Gastrocnemius medialis (tissue), 4 donors: ENCODE measurements at regions not wholly inside any gene's neighbourhood (a gene's known extent, or its start where the extent isn't known, plus 50 kb on each side); places are given as distances from the start of the nearest gene placed in this dataset.

Source experiments
- POLR2A ChIP-seq, 2 donors: fragments of 450-650 bp; IDR thresholded peaks; one replicate each; pipeline ENCODE4 v1.6.1; 2017; ENCODE audit warnings: antibody characterized with exemption in 2 of 2, mild to moderate bottlenecking in 2 of 2, moderate library complexity in 2 of 2
- TF ChIP-seq, protein P1 (sequence below), 5 experiments: fragments of 450-650 bp in 3 of 5; fragments of 200-600 bp in 2 of 5; sonication (generic) in 2 of 5; IDR thresholded peaks in 4 of 5; conservative IDR thresholded peaks in 1 of 5; 1 replicate in 4 of 5; 2 replicates in 1 of 5; pipeline ENCODE4 v1.5.1; 2016 to 2019; ENCODE audit warnings: antibody characterized with exemption in 5 of 5, mild to moderate bottlenecking in 3 of 5, moderate library complexity in 3 of 5

GRCh38 chr12:75971253-75971652 lies 60.3 kb downstream of the PHLDA1 start:
- TF ChIP-seq, protein P1, sequence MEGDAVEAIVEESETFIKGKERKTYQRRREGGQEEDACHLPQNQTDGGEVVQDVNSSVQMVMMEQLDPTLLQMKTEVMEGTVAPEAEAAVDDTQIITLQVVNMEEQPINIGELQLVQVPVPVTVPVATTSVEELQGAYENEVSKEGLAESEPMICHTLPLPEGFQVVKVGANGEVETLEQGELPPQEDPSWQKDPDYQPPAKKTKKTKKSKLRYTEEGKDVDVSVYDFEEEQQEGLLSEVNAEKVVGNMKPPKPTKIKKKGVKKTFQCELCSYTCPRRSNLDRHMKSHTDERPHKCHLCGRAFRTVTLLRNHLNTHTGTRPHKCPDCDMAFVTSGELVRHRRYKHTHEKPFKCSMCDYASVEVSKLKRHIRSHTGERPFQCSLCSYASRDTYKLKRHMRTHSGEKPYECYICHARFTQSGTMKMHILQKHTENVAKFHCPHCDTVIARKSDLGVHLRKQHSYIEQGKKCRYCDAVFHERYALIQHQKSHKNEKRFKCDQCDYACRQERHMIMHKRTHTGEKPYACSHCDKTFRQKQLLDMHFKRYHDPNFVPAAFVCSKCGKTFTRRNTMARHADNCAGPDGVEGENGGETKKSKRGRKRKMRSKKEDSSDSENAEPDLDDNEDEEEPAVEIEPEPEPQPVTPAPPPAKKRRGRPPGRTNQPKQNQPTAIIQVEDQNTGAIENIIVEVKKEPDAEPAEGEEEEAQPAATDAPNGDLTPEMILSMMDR (IDR thresholded peaks at IDR 0.05 in 4 of 5, conservative IDR thresholded peaks at IDR 0.05 in 1 of 5): no peak
- TF ChIP-seq POLR2A (IDR thresholded peaks at IDR 0.05): no peak
